SK-N-SH (cell line): ENCODE measurements at regions not wholly inside any gene's neighbourhood (a gene's known extent, or its start where the extent isn't known, plus 50 kb on each side); places are given as distances from the start of the nearest gene placed in this dataset.
A peak's percentile ranks its signal among the peaks of the same experiment; 100 is the strongest.

Experiments
- CTCF ChIA-PET: fragments of 300-600, 350-600 bp; formaldehyde crosslinking; extraction: SDS; loops from one replicate; lab custom pipeline; 2021; lab: Yijun Ruan, JAX
- POLR2A ChIA-PET: fragments of 350-600 bp; sonication (Branson Sonifier 250); formaldehyde crosslinking; extraction: SDS; loops from one replicate; lab custom pipeline; 2020; ENCODE audit warnings: antibody characterized with exemption, inconsistent platforms; lab: Yijun Ruan, JAX
- DNase-seq: peaks from one replicate; pipeline ENCODE4 v3.0.0; 2012
- H2AFZ ChIP-seq: fragments of 200-600 bp; sonication (generic); 2 replicates; pipeline ENCODE4 v1.8.1; 2016; ENCODE audit warnings: antibody characterized with exemption, mild to moderate bottlenecking, low read depth
- H3F3A ChIP-seq: fragments of 200-600 bp; sonication (generic); replicated peaks from 2 replicates; pipeline ENCODE3; 2016; ENCODE audit warnings: antibody characterized with exemption, mild to moderate bottlenecking; ENCODE audit not compliant: insufficient read depth
- H3K27ac ChIP-seq, 2 experiments: fragments of 200-500 bp in 1 of 2; fragments of 200-600 bp in 1 of 2; sonication (Bioruptor generic) in 1 of 2; sonication (generic), shearing (Covaris generic) in 1 of 2; 2 replicates each; pipeline versions ENCODE4 v1.5.1 to v1.6.1; 2014 to 2016; ENCODE audit warnings: low read depth in 2 of 2, inconsistent platforms in 1 of 2, low read length in 1 of 2, mild to moderate bottlenecking in 1 of 2, mixed read lengths in 1 of 2
- H3K27me3 ChIP-seq: fragments of 200-600 bp; sonication (generic), shearing (Covaris generic); 2 replicates; pipeline ENCODE4 v1.6.1; 2016; ENCODE audit warnings: mixed run types; ENCODE audit not compliant: insufficient read depth
- H3K36me3 ChIP-seq, 2 experiments: fragments of 200-500 bp in 1 of 2; fragments of 200-600 bp in 1 of 2; sonication (Bioruptor generic) in 1 of 2; sonication (generic) in 1 of 2; replicated peaks in 1 of 2; 2 replicates each; pipeline versions ENCODE3 to v1.5.1; 2014 to 2016; ENCODE audit warnings: low read length in 1 of 2, mild to moderate bottlenecking in 1 of 2; ENCODE audit not compliant: insufficient read depth in 2 of 2, control insufficient read depth in 1 of 2
- H3K4me1 ChIP-seq, 2 experiments: fragments of 200-500 bp in 1 of 2; fragments of 200-600 bp in 1 of 2; sonication (Bioruptor generic) in 1 of 2; sonication (generic), shearing (Covaris generic) in 1 of 2; 2 replicates each; pipeline versions ENCODE4 v1.5.1 to v1.6.1; 2014 to 2016; ENCODE audit warnings: low read depth in 1 of 2, low read length in 1 of 2, mixed run types in 1 of 2; ENCODE audit not compliant: insufficient read depth in 2 of 2, control insufficient read depth in 1 of 2
- H3K4me2 ChIP-seq: fragments of 200-600 bp; sonication (generic), shearing (Covaris generic); 2 replicates; pipeline ENCODE4 v1.6.1; 2017; ENCODE audit warnings: mixed run types
- H3K4me3 ChIP-seq, 2 experiments: fragments of 200-500 bp in 1 of 2; fragments of 200-600 bp in 1 of 2; sonication (Bioruptor generic) in 1 of 2; sonication (generic), shearing (Covaris generic) in 1 of 2; 2 replicates each; pipeline versions ENCODE4 v1.5.1 to v1.8.1; 2014 to 2016; ENCODE audit warnings: low read depth in 2 of 2, inconsistent platforms in 1 of 2, low read length in 1 of 2, mild to moderate bottlenecking in 1 of 2, mixed read lengths in 1 of 2, moderate library complexity in 1 of 2
- H3K79me2 ChIP-seq: fragments of 200-600 bp; sonication (generic); 2 replicates; pipeline ENCODE4 v1.8.1; 2017; ENCODE audit warnings: mild to moderate bottlenecking; ENCODE audit not compliant: insufficient read depth
- H3K9ac ChIP-seq: fragments of 200-600 bp; sonication (generic); 2 replicates; pipeline ENCODE4 v1.6.1; 2017; ENCODE audit warnings: mixed run types
- H3K9me2 ChIP-seq: fragments of 200-600 bp; sonication (generic); 2 replicates; pipeline ENCODE4 v1.6.1; 2017; ENCODE audit warnings: mixed run types
- H3K9me3 ChIP-seq: fragments of 200-600 bp; sonication (generic); 2 replicates; pipeline ENCODE4 v1.6.1; 2017; ENCODE audit warnings: mixed run types, mild to moderate bottlenecking, moderate library complexity
- H4K20me1 ChIP-seq: fragments of 200-600 bp; sonication (generic); 2 replicates; pipeline ENCODE4 v1.6.1; 2017; ENCODE audit warnings: mild to moderate bottlenecking, mixed run types; ENCODE audit not compliant: insufficient read depth
- CTCF ChIP-seq: fragments of 200-600 bp; sonication (generic); IDR thresholded peaks from 2 replicates; pipeline ENCODE4 v1.6.1; 2017; ENCODE audit warnings: antibody characterized with exemption, mild to moderate bottlenecking, moderate library complexity
- ELF1 ChIP-seq: IDR thresholded peaks from 2 replicates; pipeline ENCODE4 v1.4.0; 2012
- GATA2 ChIP-seq: sonication (generic); formaldehyde crosslinking; IDR thresholded peaks from 2 replicates; pipeline ENCODE4 v1.5.0; 2020; ENCODE audit warnings: mild to moderate bottlenecking, missing genetic modification reagents
- POLR2AphosphoS5 ChIP-seq: IDR thresholded peaks from 2 replicates; pipeline ENCODE4 v1.6.1; 2012; ENCODE audit warnings: low read depth, low read length
- RAD21 ChIP-seq: IDR thresholded peaks from 2 replicates; pipeline ENCODE4 v1.6.1; 2012; ENCODE audit warnings: mild to moderate bottlenecking, low read length
- RFX5 ChIP-seq: IDR thresholded peaks from 2 replicates; pipeline ENCODE4 v1.6.1; 2012; ENCODE audit warnings: mild to moderate bottlenecking, improper control_type of control experiment, low read length
- RXRA ChIP-seq: IDR thresholded peaks from 2 replicates; pipeline ENCODE4 v1.4.0; 2012; ENCODE audit warnings: low read depth, mild to moderate bottlenecking, borderline replicate concordance
- SIN3A ChIP-seq: IDR thresholded peaks from 2 replicates; pipeline ENCODE4 v1.6.1; 2012; ENCODE audit warnings: low read depth, mild to moderate bottlenecking, low read length, moderate library complexity, borderline replicate concordance
- SMC3 ChIP-seq: IDR thresholded peaks from 2 replicates; pipeline ENCODE4 v1.6.1; 2012; ENCODE audit warnings: low read depth, low read length, improper control_type of control experiment
- WGBS: methylation state at CpG from one replicate; pipeline ENCODE4 v1.1.6; 2017; ENCODE audit warnings: low lambda C conversion rate; 5-methylcytosine and 5-hydroxymethylcytosine counted together

DNA sequence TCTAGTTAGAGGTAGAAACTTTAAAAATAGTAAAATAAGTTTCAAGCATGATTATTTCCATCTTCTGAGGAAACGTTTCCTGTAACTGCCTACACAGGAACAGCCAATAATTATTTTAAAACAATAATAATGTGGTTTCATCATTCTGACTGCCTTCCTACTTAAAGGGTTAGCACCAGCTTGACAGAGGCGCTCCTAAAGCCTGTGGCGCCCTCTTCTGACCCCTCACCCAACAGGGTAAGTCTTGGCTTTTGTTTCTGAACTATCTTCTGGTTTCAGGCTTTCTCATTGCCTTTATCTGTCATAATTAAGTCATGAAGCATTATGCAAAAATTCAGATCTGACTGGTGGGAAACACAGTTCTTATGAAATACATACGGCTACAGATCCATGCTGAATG, 96.7 kb downstream of the ITM2A start:
- Histone ChIP-seq H4K20me1 (no peaks in the 10 kb centered on the region), H3F3A (no peaks in the 10 kb centered on the region), H3K9me2 (no peaks in the 10 kb centered on the region), H3K4me1 (no peaks in the 10 kb centered on the region), H3K4me3 (no peak overlapping the region), H3K79me2 (no peaks in the 10 kb centered on the region), H3K36me3 (no peaks in the 10 kb centered on the region), H3K27me3 (no peaks in the 10 kb centered on the region), H3K27ac (no peak overlapping the region), H2AFZ (no peak overlapping the region), H3K9ac (no peak overlapping the region), H3K4me2 (no peak overlapping the region), H3K9me3 (no peaks in the 10 kb centered on the region; the same call in 1 of the 2 replicates)
- TF ChIP-seq SMC3 (no peak), RAD21 (peak; percentile 28; the same call in 1 of the 2 replicates)
- ChIA-PET POLR2A (no interaction called here), CTCF (interaction anchor here (1.0 kb wide), 1 partner anchor 11 kb away, joined by 3 read pairs; no protein-coding TSS in a partner anchor)
- DNase-seq = no peak
- under 1% methylated on average over 4 of the region's 4 CpGs for WGBS

- ChIA-PET POLR2A (no interaction called here), CTCF (no interaction called here)
- Histone ChIP-seq H3K36me3 (no peaks in the 10 kb centered on the region), H3K4me2 (no peak overlapping the region), H3K79me2 (no peaks in the 10 kb centered on the region), H3K27me3 (no peaks in the 10 kb centered on the region), H3K9me2 (no peaks in the 10 kb centered on the region), H4K20me1 (no peaks in the 10 kb centered on the region), H3K4me3 (no peak overlapping the region), H3K9me3 (no peaks in the 10 kb centered on the region), H3F3A (no peaks in the 10 kb centered on the region), H2AFZ (no peak overlapping the region), H3K27ac (no peak overlapping the region), H3K9ac (no peak overlapping the region), H3K4me1 (no peaks in the 10 kb centered on the region)
- no peak for DNase-seq
- TF ChIP-seq POLR2AphosphoS5 = no peak
- TF ChIP-seq GATA2 (CRISPR knock-in tag) = no peak
- no peak for TF ChIP-seq SIN3A
- WGBS = 0% methylated on average over 2 of the region's 2 CpGs
Measured at GRCh38 chrX:79268788-79269187, 98.3 kb downstream of the ITM2A start.

DNA sequence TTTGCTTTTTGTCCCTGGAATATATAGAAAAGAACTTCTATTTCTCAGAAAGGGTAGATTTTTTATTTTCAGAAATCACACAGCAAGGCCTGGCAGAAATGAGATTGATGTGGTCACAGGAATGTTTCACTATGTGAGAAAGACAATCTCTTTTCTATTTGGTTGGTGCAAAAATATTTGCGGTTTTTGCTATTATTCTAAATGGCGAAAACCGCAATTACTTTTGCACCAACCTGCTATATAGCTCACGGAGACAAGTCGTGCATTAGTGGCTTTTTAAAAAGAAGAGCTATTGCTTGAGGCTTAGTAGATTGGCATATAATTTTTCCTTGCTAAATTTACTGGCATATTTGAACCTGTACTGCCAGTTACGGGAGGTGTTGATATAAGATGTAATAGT, 100.4 kb downstream of the ITM2A start:
- Histone ChIP-seq H3F3A (no peaks in the 10 kb centered on the region), H3K9me2 (no peaks in the 10 kb centered on the region), H3K27ac (no peak overlapping the region), H3K27me3 (no peaks in the 10 kb centered on the region), H2AFZ (no peak overlapping the region), H3K36me3 (no peaks in the 10 kb centered on the region), H3K4me2 (no peak overlapping the region), H3K9me3 (no peaks in the 10 kb centered on the region), H4K20me1 (no peaks in the 10 kb centered on the region), H3K9ac (no peak overlapping the region), H3K4me3 (no peak overlapping the region), H3K4me1 (no peaks in the 10 kb centered on the region), H3K79me2 (no peaks in the 10 kb centered on the region)
- POLR2A ChIA-PET = no interaction called here
- TF ChIP-seq CTCF = no peak
- TF ChIP-seq ELF1 = no peak
- TF ChIP-seq RXRA = no peak
- no peak for TF ChIP-seq RFX5
- TF ChIP-seq POLR2AphosphoS5 = no peak
- DNase-seq = no peak
- CTCF ChIA-PET = no interaction called here
- 16% methylated on average over 6 of the region's 6 CpGs for WGBS
